Coronary artery (tissue), 2 donors: ENCODE measurements at regions not wholly inside any gene's neighbourhood (a gene's known extent, or its start where the extent isn't known, plus 50 kb on each side); places are given as distances from the start of the nearest gene placed in this dataset.

Source experiments
- DNase-seq: peaks from one replicate; pipeline ENCODE4 v3.0.0-alpha.2; 2017; ENCODE audit warnings: low spot score
- H3K27ac ChIP-seq, 2 donors: fragments of 200-600 bp; sonication (generic); one replicate each; pipeline ENCODE4 v1.5.1; 2016 to 2019
- H3K4me3 ChIP-seq: fragments of 200-600 bp; sonication (generic); 2 replicates; pipeline ENCODE4 v1.5.1; 2016; ENCODE audit warnings: mild to moderate bottlenecking, moderate library complexity
- TF ChIP-seq, protein P1 (sequence below): fragments of 200-600 bp; sonication (generic); IDR thresholded peaks from one replicate; pipeline ENCODE4 v1.5.1; 2019; ENCODE audit warnings: antibody characterized with exemption

DNA sequence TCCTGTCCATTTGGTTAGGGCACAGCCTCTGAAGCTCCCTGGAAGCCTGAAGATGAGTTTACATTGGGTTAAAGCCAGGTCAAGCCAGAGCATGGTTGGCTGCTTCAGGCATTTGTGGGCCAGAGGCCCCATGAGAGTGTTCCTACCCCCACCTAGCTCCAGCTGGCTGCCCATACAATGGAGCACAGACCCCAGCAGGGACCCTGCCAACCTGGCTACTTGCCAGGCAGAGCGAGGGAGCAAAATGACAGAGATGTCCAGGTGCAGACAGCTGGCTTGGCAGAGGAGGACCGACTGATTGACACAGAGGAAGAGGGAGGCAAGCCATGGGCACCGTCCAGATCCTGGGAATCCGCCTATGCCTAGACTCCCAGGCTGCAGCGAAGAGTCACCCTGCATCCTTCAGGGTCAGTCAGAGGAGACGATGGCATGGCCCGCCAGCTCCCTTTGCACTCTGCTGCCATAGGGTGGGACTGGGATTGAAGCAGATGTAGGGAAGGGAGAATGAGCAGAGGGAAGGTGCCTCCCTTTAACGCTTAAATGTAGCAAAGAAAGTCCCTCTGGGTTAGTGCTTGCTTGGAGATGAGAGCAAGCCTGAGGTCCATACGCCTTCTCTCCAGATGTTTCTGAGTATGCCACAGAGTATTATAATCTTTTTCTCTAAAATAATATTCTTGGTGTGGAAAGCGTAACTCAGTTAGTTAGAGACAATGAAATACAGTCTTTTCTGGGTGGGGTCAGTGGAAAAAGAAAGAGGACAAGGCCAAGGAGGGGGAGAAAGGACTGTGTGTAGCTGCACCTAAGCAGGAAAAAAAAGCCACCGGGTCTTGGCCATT lies 77.6 kb upstream of the FYN start:
- DNase-seq = no peak
- Histone ChIP-seq H3K27ac (no peak overlapping the region), H3K4me3 (no peak overlapping the region)
- TF ChIP-seq, protein P1, sequence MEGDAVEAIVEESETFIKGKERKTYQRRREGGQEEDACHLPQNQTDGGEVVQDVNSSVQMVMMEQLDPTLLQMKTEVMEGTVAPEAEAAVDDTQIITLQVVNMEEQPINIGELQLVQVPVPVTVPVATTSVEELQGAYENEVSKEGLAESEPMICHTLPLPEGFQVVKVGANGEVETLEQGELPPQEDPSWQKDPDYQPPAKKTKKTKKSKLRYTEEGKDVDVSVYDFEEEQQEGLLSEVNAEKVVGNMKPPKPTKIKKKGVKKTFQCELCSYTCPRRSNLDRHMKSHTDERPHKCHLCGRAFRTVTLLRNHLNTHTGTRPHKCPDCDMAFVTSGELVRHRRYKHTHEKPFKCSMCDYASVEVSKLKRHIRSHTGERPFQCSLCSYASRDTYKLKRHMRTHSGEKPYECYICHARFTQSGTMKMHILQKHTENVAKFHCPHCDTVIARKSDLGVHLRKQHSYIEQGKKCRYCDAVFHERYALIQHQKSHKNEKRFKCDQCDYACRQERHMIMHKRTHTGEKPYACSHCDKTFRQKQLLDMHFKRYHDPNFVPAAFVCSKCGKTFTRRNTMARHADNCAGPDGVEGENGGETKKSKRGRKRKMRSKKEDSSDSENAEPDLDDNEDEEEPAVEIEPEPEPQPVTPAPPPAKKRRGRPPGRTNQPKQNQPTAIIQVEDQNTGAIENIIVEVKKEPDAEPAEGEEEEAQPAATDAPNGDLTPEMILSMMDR = no peak

GRCh38 chr6:111951497-111952085 lies 78.3 kb upstream of the FYN start:
- TF ChIP-seq, protein P1 = no peak
- DNase-seq = no peak
- Histone ChIP-seq H3K27ac (no peak overlapping the region), H3K4me3 (no peak overlapping the region)

DNA sequence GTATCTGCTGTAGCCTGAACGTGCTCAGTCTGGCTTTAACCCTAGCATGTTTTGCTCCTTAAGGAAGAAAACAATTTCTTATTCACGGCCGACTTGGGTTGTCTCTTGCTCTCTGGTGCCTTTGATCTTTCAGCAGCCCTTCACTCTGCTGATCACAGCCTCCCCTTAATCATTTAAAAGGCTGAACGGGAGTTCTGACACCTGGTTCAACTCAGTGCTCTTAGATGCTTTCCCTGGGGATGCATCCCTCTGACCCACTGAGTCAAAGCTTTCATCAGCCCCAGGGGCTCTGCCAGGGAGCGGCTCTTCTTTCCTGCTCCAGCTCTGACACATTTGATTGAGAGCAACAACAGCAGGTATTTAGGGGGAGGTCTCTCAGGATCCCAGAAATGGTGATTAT lies 79.0 kb upstream of the FYN start:
- no peak overlapping the region for H3K27ac ChIP-seq
- no peak for DNase-seq
- TF ChIP-seq, protein P1 = no peak
- H3K4me3 ChIP-seq = no peak overlapping the region

GRCh38 chr6:111952821-111953540 lies 79.7 kb upstream of the FYN start:
- no peak for DNase-seq
- TF ChIP-seq, protein P1 = no peak
- no peak overlapping the region for H3K4me3 ChIP-seq
- H3K27ac ChIP-seq = no peak overlapping the region

- DNase-seq = no peak
- TF ChIP-seq, protein P1 = no peak
- Histone ChIP-seq H3K27ac (no peak overlapping the region), H3K4me3 (no peak overlapping the region)
These were observed 82.8 kb upstream of the FYN start for GRCh38 chr6:111956098-111956497.

DNA sequence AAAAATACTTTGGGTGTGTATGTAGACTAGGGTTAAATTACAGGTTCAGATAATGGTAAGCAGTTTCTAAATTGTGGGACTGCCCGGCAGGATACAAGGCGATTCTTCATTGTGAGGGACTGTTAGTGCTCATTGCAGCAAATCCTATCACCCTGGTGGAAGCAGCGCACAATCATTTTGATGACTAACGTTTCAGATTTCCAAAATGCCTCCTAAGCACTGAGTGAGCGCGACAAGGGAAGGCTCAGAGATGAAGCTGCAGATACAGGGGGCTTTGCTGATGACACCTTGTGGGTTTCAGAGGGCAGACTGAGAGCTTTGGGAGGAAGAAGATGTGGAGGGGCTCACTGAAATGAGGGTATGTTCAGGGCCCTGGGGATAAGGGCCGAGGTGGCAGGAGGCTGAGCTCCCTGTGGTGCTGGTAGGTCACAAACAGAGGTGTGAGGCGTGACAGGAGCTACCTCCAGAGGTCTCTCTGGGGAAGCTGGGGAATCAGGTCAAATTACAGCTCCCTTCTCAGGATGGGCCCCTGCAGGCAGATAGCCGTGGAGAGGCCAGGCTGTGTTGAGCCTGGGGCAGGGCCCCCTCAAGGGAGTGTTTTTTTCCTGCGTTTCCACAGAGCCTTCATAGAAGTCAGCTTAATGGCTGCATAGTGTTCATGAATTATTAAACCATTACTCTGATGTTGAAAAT lies 84.5 kb upstream of the FYN start:
- no peak overlapping the region for H3K27ac ChIP-seq
- H3K4me3 ChIP-seq = no peak overlapping the region
- no peak for DNase-seq
- TF ChIP-seq, protein P1 = no peak
